Neural cell (in vitro differentiated cells): ENCODE measurements at regions not wholly inside any gene's neighbourhood (a gene's known extent, or its start where the extent isn't known, plus 50 kb on each side); places are given as distances from the start of the nearest gene placed in this dataset.

Experiments used
- H2AFZ ChIP-seq: fragments of 200-600, 300-800 bp; sonication (generic), shearing (Covaris generic); 2 replicates; pipeline ENCODE4 v1.6.0; 2014; ENCODE audit warnings: low read depth, mild to moderate bottlenecking, antibody characterized with exemption, low read length, moderate library complexity
- H3F3A ChIP-seq: fragments of 200-600 bp; shearing (Covaris generic); 2 replicates; pipeline ENCODE4 v1.6.1; 2016; ENCODE audit warnings: mild to moderate bottlenecking, moderate library complexity, mixed read lengths, antibody characterized with exemption, low read length; ENCODE audit not compliant: insufficient read depth, poor library complexity, severe bottlenecking
- H3K27ac ChIP-seq: fragments of 200-600, 300-800 bp; sonication (generic), shearing (Covaris generic); 2 replicates; pipeline ENCODE4 v1.5.1; 2014; ENCODE audit warnings: mild to moderate bottlenecking, low read length, moderate library complexity
- H3K27me3 ChIP-seq: fragments of 300-800, 200-600 bp; sonication (generic), shearing (Covaris generic); 2 replicates; pipeline ENCODE4 v1.6.0; 2014; ENCODE audit warnings: mild to moderate bottlenecking, low read depth, low read length, moderate library complexity; ENCODE audit not compliant: insufficient read depth
- H3K36me3 ChIP-seq: fragments of 300-800, 200-600 bp; sonication (generic), shearing (Covaris generic); 2 replicates; pipeline ENCODE4 v1.5.1; 2014; ENCODE audit warnings: mild to moderate bottlenecking, antibody characterized with exemption, low read length, moderate library complexity; ENCODE audit not compliant: insufficient read depth
- H3K4me2 ChIP-seq: fragments of 300-800, 200-600 bp; sonication (generic), shearing (Covaris generic); 2 replicates; pipeline ENCODE4 v1.6.0; 2014; ENCODE audit warnings: mild to moderate bottlenecking, low read length
- H3K4me3 ChIP-seq: fragments of 300-800, 200-600 bp; sonication (generic), shearing (Covaris generic); 2 replicates; pipeline ENCODE4 v1.5.1; 2014; ENCODE audit warnings: mild to moderate bottlenecking, low read length, moderate library complexity
- H3K79me2 ChIP-seq: fragments of 200-600 bp; shearing (Covaris generic); replicated peaks from 2 replicates; pipeline ENCODE4 v1.6.0; 2014; ENCODE audit warnings: mild to moderate bottlenecking, low read length, moderate library complexity; ENCODE audit not compliant: insufficient read depth
- H3K9ac ChIP-seq: fragments of 300-800, 200-600 bp; sonication (generic), shearing (Covaris generic); 2 replicates; pipeline ENCODE4 v1.6.1; 2016; ENCODE audit warnings: mild to moderate bottlenecking, low read length, mixed read lengths
- H3K9me2 ChIP-seq: fragments of 200-600 bp; shearing (Covaris generic); 2 replicates; pipeline ENCODE4 v1.6.1; 2016; ENCODE audit warnings: mild to moderate bottlenecking, low read length, mixed read lengths; ENCODE audit not compliant: insufficient read depth
- H3K9me3 ChIP-seq: fragments of 200-600, 300-800 bp; sonication (generic), shearing (Covaris generic); 2 replicates; pipeline ENCODE4 v1.6.1; 2016; ENCODE audit warnings: mild to moderate bottlenecking, mixed run types, low read length, moderate library complexity, mixed read lengths
- H4K20me1 ChIP-seq: fragments of 200-600 bp; shearing (Covaris generic); 2 replicates; pipeline ENCODE4 v1.6.1; 2016; ENCODE audit warnings: mild to moderate bottlenecking, mixed run types; ENCODE audit not compliant: insufficient read depth
- EP300 ChIP-seq: fragments of 450-650 bp; conservative IDR thresholded peaks from 2 replicates; pipeline ENCODE4 v1.6.1; 2014; ENCODE audit warnings: antibody characterized with exemption, mild to moderate bottlenecking, moderate library complexity; ENCODE audit not compliant: poor library complexity, severe bottlenecking
- EZH2 ChIP-seq: fragments of 200-600, 300-800 bp; shearing (Covaris generic), sonication (generic); IDR thresholded peaks from 2 replicates; pipeline ENCODE4 v1.6.1; 2014; ENCODE audit warnings: antibody characterized with exemption, low read length, borderline replicate concordance, mild to moderate bottlenecking; ENCODE audit not compliant: insufficient read depth, poor library complexity, severe bottlenecking
- MXI1 ChIP-seq: fragments of 450-650 bp; conservative IDR thresholded peaks from 2 replicates; pipeline ENCODE4 v1.6.1; 2014; ENCODE audit warnings: antibody characterized with exemption, mild to moderate bottlenecking; ENCODE audit not compliant: poor library complexity, severe bottlenecking
- POLR2AphosphoS5 ChIP-seq: IDR thresholded peaks from 2 replicates; pipeline ENCODE4 v1.6.1; 2012
- RAD21 ChIP-seq: fragments of 450-650 bp; conservative IDR thresholded peaks from 2 replicates; pipeline ENCODE4 v1.6.1; 2014; ENCODE audit warnings: antibody characterized with exemption, mild to moderate bottlenecking, moderate library complexity
- REST ChIP-seq: IDR thresholded peaks from 2 replicates; pipeline ENCODE4 v1.6.1; 2012; ENCODE audit warnings: borderline replicate concordance
- SMC3 ChIP-seq: fragments of 450-650 bp; conservative IDR thresholded peaks from 2 replicates; pipeline ENCODE4 v1.6.1; 2014; ENCODE audit warnings: antibody characterized with exemption, mild to moderate bottlenecking, moderate library complexity; ENCODE audit not compliant: poor library complexity
- TAF1 ChIP-seq: IDR thresholded peaks from 2 replicates; pipeline ENCODE4 v1.6.1; 2012; ENCODE audit warnings: low read depth
- TF ChIP-seq, protein P1 (sequence below): fragments of 450-650 bp; IDR thresholded peaks from 2 replicates; pipeline ENCODE4 v1.5.1; 2014; ENCODE audit warnings: antibody characterized with exemption, mild to moderate bottlenecking, moderate library complexity; ENCODE audit not compliant: poor library complexity, severe bottlenecking

- H3K4me2 ChIP-seq: no peak overlapping the region
- H3K27ac ChIP-seq: no peak overlapping the region
- H3K4me3 ChIP-seq: no peak overlapping the region
- no peaks in the 10 kb centered on the region for H3K9me2 ChIP-seq
- H2AFZ ChIP-seq: no peak overlapping the region
- no peaks in the 10 kb centered on the region for H4K20me1 ChIP-seq
- H3K79me2 ChIP-seq: no peaks in the 10 kb centered on the region
- H3K9me3 ChIP-seq: no peaks in the 10 kb centered on the region
- no peaks in the 10 kb centered on the region for H3F3A ChIP-seq
- no peak for TF ChIP-seq SMC3
- H3K36me3 ChIP-seq: no peaks in the 10 kb centered on the region
- H3K27me3 ChIP-seq: no peaks in the 10 kb centered on the region
- H3K9ac ChIP-seq: no peak overlapping the region
Observed at GRCh38 chr1:19569786-19570185, 74.3 kb upstream of the NBL1 start.

DNA sequence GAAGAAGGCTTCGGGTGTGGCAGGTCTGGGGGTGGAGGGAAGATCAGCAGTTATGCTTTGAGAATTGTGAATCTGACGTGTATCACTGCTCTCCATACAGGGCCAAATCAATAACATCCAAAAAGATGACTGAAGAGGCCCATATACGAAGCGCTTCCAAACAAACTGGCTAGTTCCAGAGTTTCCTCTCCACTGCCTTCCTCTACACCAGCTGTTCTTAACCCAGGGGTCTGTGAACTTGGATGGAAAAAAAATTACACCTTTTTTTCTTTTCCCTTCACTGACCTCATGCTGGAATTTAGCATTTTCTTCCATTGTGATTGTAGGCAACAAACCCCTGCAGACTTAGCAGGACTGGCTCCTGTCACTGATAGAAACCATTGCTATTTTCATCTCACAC, 77.1 kb upstream of the NBL1 start:
- no peak overlapping the region for H2AFZ ChIP-seq
- H3K9me3 ChIP-seq: no peaks in the 10 kb centered on the region
- H3K9ac ChIP-seq: no peak overlapping the region
- TF ChIP-seq TAF1: no peak
- no peak for TF ChIP-seq EZH2
- TF ChIP-seq, protein P1, sequence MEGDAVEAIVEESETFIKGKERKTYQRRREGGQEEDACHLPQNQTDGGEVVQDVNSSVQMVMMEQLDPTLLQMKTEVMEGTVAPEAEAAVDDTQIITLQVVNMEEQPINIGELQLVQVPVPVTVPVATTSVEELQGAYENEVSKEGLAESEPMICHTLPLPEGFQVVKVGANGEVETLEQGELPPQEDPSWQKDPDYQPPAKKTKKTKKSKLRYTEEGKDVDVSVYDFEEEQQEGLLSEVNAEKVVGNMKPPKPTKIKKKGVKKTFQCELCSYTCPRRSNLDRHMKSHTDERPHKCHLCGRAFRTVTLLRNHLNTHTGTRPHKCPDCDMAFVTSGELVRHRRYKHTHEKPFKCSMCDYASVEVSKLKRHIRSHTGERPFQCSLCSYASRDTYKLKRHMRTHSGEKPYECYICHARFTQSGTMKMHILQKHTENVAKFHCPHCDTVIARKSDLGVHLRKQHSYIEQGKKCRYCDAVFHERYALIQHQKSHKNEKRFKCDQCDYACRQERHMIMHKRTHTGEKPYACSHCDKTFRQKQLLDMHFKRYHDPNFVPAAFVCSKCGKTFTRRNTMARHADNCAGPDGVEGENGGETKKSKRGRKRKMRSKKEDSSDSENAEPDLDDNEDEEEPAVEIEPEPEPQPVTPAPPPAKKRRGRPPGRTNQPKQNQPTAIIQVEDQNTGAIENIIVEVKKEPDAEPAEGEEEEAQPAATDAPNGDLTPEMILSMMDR: no peak
- no peak for TF ChIP-seq SMC3
- TF ChIP-seq RAD21: no peak
- no peak for TF ChIP-seq EP300
- TF ChIP-seq MXI1: no peak
- no peak for TF ChIP-seq POLR2AphosphoS5
- TF ChIP-seq REST: no peak
- no peak overlapping the region for H3K4me2 ChIP-seq
- H3K27me3 ChIP-seq: no peaks in the 10 kb centered on the region
- H3K27ac ChIP-seq: no peak overlapping the region
- H3F3A ChIP-seq: no peaks in the 10 kb centered on the region
- H3K4me3 ChIP-seq: no peak overlapping the region
- H3K9me2 ChIP-seq: no peaks in the 10 kb centered on the region
- H4K20me1 ChIP-seq: no peaks in the 10 kb centered on the region
- no peaks in the 10 kb centered on the region for H3K79me2 ChIP-seq
- H3K36me3 ChIP-seq: no peaks in the 10 kb centered on the region

- no peaks in the 10 kb centered on the region for H3K9me2 ChIP-seq
- TF ChIP-seq SMC3 (no peak), POLR2AphosphoS5 (no peak), TAF1 (no peak)
- TF ChIP-seq, protein P1: no peak
- no peak overlapping the region for H3K27ac ChIP-seq
- no peaks in the 10 kb centered on the region for H3K9me3 ChIP-seq
- H3K79me2 ChIP-seq: no peaks in the 10 kb centered on the region
- no peaks in the 10 kb centered on the region for H3K27me3 ChIP-seq
- H3K4me2 ChIP-seq: no peak overlapping the region
- H3F3A ChIP-seq: no peaks in the 10 kb centered on the region
- H4K20me1 ChIP-seq: no peaks in the 10 kb centered on the region
- H3K4me3 ChIP-seq: no peak overlapping the region
- H3K9ac ChIP-seq: no peak overlapping the region
- H3K36me3 ChIP-seq: no peaks in the 10 kb centered on the region
- H2AFZ ChIP-seq: no peak overlapping the region
Observed at GRCh38 chr1:19564366-19564765, 79.0 kb upstream of the CAPZB start.
